WERI-Rb-1 (cell line): ENCODE measurements at regions not wholly inside any gene's neighbourhood (a gene's known extent, or its start where the extent isn't known, plus 50 kb on each side); places are given as distances from the start of the nearest gene placed in this dataset.
A peak's percentile ranks its signal among the peaks of the same experiment; 100 is the strongest.

Source experiments
- DNase-seq: peaks from one replicate; pipeline ENCODE4 v3.0.0-alpha.2; 2020
- H3K27ac ChIP-seq: fragments of 250-450 bp; sonication (Bioruptor Pico); 2 replicates; pipeline ENCODE4 v1.5.1; 2020; ENCODE audit warnings: mild to moderate bottlenecking, moderate library complexity
- H3K27me3 ChIP-seq: fragments of 250-450 bp; sonication (Bioruptor Pico); 2 replicates; pipeline ENCODE4 v1.5.1; 2021; ENCODE audit warnings: mild to moderate bottlenecking, low read depth, moderate library complexity; ENCODE audit not compliant: insufficient read depth, severe bottlenecking
- H3K36me3 ChIP-seq: fragments of 250-450 bp; sonication (Bioruptor Pico); 2 replicates; pipeline ENCODE4 v1.5.1; 2020; ENCODE audit warnings: mild to moderate bottlenecking, moderate library complexity
- H3K4me3 ChIP-seq: 2 replicates; pipeline ENCODE4 v1.5.1; 2011; ENCODE audit warnings: low read depth, mild to moderate bottlenecking, control low read depth, low read length
- H3K9me3 ChIP-seq: fragments of 250-450 bp; sonication (Bioruptor Pico); 2 replicates; pipeline ENCODE4 v1.5.1; 2021; ENCODE audit warnings: mild to moderate bottlenecking, moderate library complexity; ENCODE audit not compliant: severe bottlenecking
- CTCF ChIP-seq: IDR thresholded peaks from 2 replicates; pipeline ENCODE4 v1.5.1; 2011; ENCODE audit warnings: low read depth, mild to moderate bottlenecking, control low read depth, inconsistent platforms, low read length

- H3K36me3 ChIP-seq = no peaks in the 10 kb centered on the region
- DNase-seq = no peak
- no peak for TF ChIP-seq CTCF
- no peaks in the 10 kb centered on the region for H3K9me3 ChIP-seq
- no peak overlapping the region for H3K4me3 ChIP-seq
- no peak overlapping the region for H3K27ac ChIP-seq
- H3K27me3 ChIP-seq = no peaks in the 10 kb centered on the region
These were observed 1337.3 kb downstream of the PCDH18 start for GRCh38 chr4:136194962-136195361.

GRCh38 chr4:136186650-136187049 lies 1345.6 kb downstream of the PCDH18 start:
- H3K36me3 ChIP-seq = no peaks in the 10 kb centered on the region
- no peak overlapping the region for H3K27ac ChIP-seq
- no peaks in the 10 kb centered on the region for H3K27me3 ChIP-seq
- DNase-seq = no peak
- no peaks in the 10 kb centered on the region for H3K9me3 ChIP-seq
- TF ChIP-seq CTCF = no peak
- no peak overlapping the region for H3K4me3 ChIP-seq

- no peak for DNase-seq
- Histone ChIP-seq H3K4me3 (no peak overlapping the region), H3K9me3 (no peaks in the 10 kb centered on the region), H3K27ac (no peak overlapping the region), H3K27me3 (no peaks in the 10 kb centered on the region), H3K36me3 (no peaks in the 10 kb centered on the region)
- no peak for TF ChIP-seq CTCF
These were observed 1348.8 kb downstream of the PCDH18 start for GRCh38 chr4:136183513-136183912.

GRCh38 chr4:136156947-136157346 lies 1375.3 kb downstream of the PCDH18 start:
- DNase-seq = no peak
- no peak overlapping the region for H3K4me3 ChIP-seq
- no peak overlapping the region for H3K27ac ChIP-seq
- no peaks in the 10 kb centered on the region for H3K9me3 ChIP-seq
- no peak for TF ChIP-seq CTCF
- H3K36me3 ChIP-seq = no peaks in the 10 kb centered on the region
- H3K27me3 ChIP-seq = no peaks in the 10 kb centered on the region

GRCh38 chr4:136150046-136150445 lies 1382.2 kb downstream of the PCDH18 start:
- no peak for DNase-seq
- no peaks in the 10 kb centered on the region for H3K27me3 ChIP-seq
- H3K36me3 ChIP-seq = no peaks in the 10 kb centered on the region
- peaks cover 6% of the 10 kb centered on the region for H3K9me3 ChIP-seq
- peak; percentile 13; the same call in 1 of the 2 replicates for TF ChIP-seq CTCF
- H3K27ac ChIP-seq = no peak overlapping the region
- H3K4me3 ChIP-seq = no peak overlapping the region

- no peak for DNase-seq
- Histone ChIP-seq H3K27ac (no peak overlapping the region), H3K36me3 (no peaks in the 10 kb centered on the region), H3K9me3 (no peaks in the 10 kb centered on the region), H3K27me3 (no peaks in the 10 kb centered on the region), H3K4me3 (no peak overlapping the region)
- no peak for TF ChIP-seq CTCF
These were observed 1395.7 kb downstream of the PCDH18 start for GRCh38 chr4:136136601-136137000.
